ENCODE measurements at regions not wholly inside any gene's neighbourhood (a gene's known extent, or its start where the extent isn't known, plus 50 kb on each side); places are given as distances from the start of the nearest gene placed in this dataset.

DNA sequence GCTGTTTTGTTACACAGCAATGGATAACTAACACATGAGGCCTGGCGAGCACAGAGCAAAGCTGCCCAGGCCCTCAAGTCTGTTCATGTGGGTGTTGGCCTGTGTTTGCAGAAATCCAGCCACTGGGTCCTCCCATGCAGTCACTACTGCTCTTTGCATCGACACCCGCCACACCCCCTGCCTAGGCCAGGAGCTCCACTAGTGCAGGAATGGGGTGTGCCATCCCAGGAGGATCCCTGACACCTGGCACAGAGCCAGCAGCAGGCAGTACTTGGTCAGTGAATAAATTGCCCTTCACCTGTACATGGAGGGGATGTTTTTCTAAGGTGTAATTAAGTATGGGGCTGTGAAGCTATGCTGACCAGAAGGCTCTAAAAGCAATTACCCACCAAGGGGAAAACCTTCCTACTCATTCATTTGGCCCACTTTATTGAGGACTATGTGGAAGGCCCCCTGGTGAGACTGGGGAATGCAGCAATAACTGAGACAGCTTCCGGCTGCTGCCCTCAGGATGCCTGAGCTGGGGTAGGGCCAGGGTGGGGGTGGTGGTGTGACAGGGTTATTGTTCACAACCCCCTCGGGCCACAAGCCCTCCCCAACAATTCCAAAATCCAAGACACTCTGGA is 160.8 kb downstream of the CRYBB2 start:
- DNase-seq (ENCODE audit: low read depth), result no peak
- H3K4me3 ChIP-seq (ENCODE audit: low read length), result no peak overlapping the region
- TF ChIP-seq, protein P1, sequence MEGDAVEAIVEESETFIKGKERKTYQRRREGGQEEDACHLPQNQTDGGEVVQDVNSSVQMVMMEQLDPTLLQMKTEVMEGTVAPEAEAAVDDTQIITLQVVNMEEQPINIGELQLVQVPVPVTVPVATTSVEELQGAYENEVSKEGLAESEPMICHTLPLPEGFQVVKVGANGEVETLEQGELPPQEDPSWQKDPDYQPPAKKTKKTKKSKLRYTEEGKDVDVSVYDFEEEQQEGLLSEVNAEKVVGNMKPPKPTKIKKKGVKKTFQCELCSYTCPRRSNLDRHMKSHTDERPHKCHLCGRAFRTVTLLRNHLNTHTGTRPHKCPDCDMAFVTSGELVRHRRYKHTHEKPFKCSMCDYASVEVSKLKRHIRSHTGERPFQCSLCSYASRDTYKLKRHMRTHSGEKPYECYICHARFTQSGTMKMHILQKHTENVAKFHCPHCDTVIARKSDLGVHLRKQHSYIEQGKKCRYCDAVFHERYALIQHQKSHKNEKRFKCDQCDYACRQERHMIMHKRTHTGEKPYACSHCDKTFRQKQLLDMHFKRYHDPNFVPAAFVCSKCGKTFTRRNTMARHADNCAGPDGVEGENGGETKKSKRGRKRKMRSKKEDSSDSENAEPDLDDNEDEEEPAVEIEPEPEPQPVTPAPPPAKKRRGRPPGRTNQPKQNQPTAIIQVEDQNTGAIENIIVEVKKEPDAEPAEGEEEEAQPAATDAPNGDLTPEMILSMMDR (IDR thresholded peaks at IDR 0.05; ENCODE audit: insufficient read depth, low read depth, low read length, missing control alignments), result no peak

DNA sequence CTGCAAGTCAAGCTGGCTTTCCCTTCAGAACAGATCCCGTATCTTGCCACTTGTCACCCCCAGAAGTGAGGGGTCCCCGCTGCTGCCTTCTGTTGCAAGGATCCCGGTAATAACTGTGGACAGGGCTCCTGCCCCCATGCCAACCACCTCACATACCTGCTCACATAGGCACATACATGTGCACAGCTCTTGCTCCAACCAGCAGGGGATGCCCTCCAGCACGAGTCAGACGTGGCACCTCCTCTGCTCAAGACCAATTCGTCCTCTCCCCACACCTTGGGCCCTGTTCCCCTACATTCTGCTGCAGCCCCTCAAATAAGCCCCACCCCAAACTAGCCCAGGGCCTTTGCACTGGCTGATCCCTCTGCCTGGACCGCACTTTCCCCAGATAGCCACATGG is 163.3 kb downstream of the CRYBB2 start:
- no peak overlapping the region for H3K4me3 ChIP-seq (ENCODE audit: low read length)
- TF ChIP-seq, protein P1 (IDR thresholded peaks at IDR 0.05; ENCODE audit: insufficient read depth, low read depth, low read length, missing control alignments), result no peak
- peak; percentile 18 for DNase-seq (ENCODE audit: low read depth)

DNA sequence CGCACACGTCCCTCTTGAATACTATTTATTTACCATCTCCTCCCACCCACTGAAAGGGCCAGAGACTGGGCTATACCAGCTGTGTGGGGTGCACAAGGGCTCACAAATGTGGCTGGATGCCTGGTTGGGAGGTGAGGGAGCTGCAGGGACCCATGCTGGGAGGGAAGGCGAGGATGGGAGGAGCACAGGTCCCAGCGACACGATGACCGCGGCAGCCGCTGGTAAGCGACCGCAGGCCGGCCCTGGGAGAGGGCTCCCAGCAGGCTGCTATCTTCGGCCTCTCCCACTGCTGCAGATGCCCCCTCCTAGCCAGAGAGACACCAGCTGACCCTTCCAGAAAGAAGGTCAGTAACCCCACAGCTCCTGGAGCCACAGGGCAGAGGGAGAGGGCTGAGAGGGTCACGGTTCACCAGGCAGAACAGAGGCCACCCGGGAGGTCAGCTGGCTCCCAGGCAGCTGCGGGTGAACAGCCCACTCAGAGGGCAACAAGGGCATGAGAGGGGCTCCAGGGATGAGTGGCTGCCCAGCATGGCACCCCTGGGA is 163.9 kb downstream of the CRYBB2 start:
- DNase-seq (ENCODE audit: low read depth), result no peak
- TF ChIP-seq, protein P1 (IDR thresholded peaks at IDR 0.05; ENCODE audit: insufficient read depth, low read depth, low read length, missing control alignments), result no peak
- no peak overlapping the region for H3K4me3 ChIP-seq (ENCODE audit: low read length)

DNA sequence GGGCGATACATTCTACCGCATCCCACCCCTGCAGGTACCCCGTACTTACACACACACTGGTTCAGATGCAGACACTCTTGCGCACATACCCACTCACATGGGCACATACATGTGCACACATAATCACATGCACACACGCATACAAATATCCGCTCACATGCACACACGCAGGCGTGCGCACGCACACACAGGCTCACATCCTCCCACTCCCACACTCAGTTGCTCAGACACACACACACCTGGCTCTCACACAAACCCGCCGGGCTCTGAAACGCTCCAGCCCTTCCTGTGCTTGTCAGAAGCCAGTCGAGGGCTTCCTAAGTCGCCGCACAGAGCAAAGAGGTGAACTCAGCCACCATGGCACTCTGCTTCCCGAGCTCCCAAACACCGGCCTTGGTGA is 164.5 kb downstream of the CRYBB2 start:
- TF ChIP-seq, protein P1 (IDR thresholded peaks at IDR 0.05; ENCODE audit: insufficient read depth, low read depth, low read length, missing control alignments), result no peak
- no peak overlapping the region for H3K4me3 ChIP-seq (ENCODE audit: low read length)
- no peak for DNase-seq (ENCODE audit: low read depth)

DNA sequence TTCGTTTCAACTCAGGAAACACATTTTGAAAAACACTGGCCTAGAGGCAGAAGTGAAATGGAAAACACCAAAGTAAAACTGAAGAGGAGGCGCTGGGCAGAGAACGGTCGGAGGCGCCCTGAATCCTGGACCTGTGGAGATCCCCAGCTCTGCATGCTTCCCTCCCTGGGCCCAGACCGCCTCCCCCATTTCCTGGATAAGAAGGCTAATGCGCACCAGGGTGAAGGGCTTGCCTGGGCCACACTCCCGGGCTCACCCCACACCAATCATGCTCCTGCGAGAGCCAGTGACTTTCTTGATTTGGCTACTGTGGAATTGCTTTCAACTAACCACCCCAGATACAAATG is 167.1 kb downstream of the CRYBB2 start:
- no peak overlapping the region for H3K4me3 ChIP-seq (ENCODE audit: low read length)

DNA sequence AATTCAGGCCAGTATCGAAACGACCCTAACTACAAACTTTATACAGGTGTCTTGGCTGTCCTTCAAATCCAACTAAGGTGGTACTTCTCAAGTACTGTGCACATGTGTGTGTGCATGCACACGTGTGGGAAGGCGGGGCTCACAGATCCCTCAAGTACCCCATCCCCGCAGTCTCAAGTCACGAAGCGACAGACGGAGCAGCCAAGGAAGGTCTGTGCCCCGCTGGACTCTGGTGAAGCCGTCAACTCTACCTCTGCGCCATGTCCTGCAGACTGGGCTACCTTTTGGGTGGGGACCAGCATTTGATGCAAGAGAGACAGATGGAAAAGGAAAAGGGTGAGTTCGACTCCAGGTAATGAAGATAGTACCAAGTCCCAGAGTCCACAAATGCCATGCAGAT is 169.0 kb downstream of the CRYBB2 start:
- DNase-seq (ENCODE audit: low read depth), result no peak
- TF ChIP-seq, protein P1 (IDR thresholded peaks at IDR 0.05; ENCODE audit: insufficient read depth, low read depth, low read length, missing control alignments), result no peak
- H3K4me3 ChIP-seq (ENCODE audit: low read length), result no peak overlapping the region

More for the DNA sequence above, 167.1 kb downstream of the CRYBB2 start:
- TF ChIP-seq, protein P1 (IDR thresholded peaks at IDR 0.05; ENCODE audit: insufficient read depth, low read depth, low read length, missing control alignments), result no peak
- no peak for DNase-seq (ENCODE audit: low read depth)

Measured in epithelial cell of esophagus (primary cell).